Stomach (tissue), 8 donors: ENCODE measurements at regions not wholly inside any gene's neighbourhood (a gene's known extent, or its start where the extent isn't known, plus 50 kb on each side); places are given as distances from the start of the nearest gene placed in this dataset.

Experiments
- DNase-seq, 2 donors: peaks; one replicate each; pipeline versions ENCODE4 v3.0.0 to v3.0.0-alpha.2; 2013 to 2019
- H3K27ac ChIP-seq, 5 donors: fragments of 200-600 bp in 4 of 5; sonication (generic) in 4 of 5; one replicate each; pipeline ENCODE4 v1.5.1; 2013 to 2019; ENCODE audit warnings: mild to moderate bottlenecking in 1 of 5, moderate library complexity in 1 of 5
- H3K27me3 ChIP-seq, 3 donors: fragments of 200-600 bp; sonication (generic); one replicate each; pipeline ENCODE4 v1.5.1; 2017 to 2019; ENCODE audit warnings: mixed run types in 1 of 3
- H3K36me3 ChIP-seq, 4 donors: fragments of 200-600 bp; sonication (generic); 1 replicate in 3 of 4; 2 replicates in 1 of 4; pipeline ENCODE4 v1.5.1; 2016 to 2019
- H3K4me1 ChIP-seq, 4 donors: fragments of 200-600 bp; sonication (generic); one replicate each; pipeline ENCODE4 v1.5.1; 2016 to 2019
- H3K4me3 ChIP-seq, 4 donors: fragments of 200-600 bp; sonication (generic) in 3 of 4; one replicate each; pipeline ENCODE4 v1.5.1; 2016 to 2019; ENCODE audit warnings: mild to moderate bottlenecking in 1 of 4
- H3K9me3 ChIP-seq, 4 donors: fragments of 200-600 bp; sonication (generic); one replicate each; pipeline ENCODE4 v1.5.1; 2016 to 2019
- EP300 ChIP-seq: sonication (generic); formaldehyde crosslinking; IDR thresholded peaks from one replicate; pipeline ENCODE4 v1.6.1; 2017; ENCODE audit warnings: antibody characterized with exemption
- POLR2A ChIP-seq, 4 donors: fragments of 450-650 bp; IDR thresholded peaks; one replicate each; pipeline ENCODE4 v1.6.1; 2016; ENCODE audit warnings: antibody characterized with exemption in 4 of 4, control low read depth in 2 of 4, mild to moderate bottlenecking in 1 of 4, moderate library complexity in 1 of 4
- POLR2AphosphoS5 ChIP-seq, 3 donors: sonication (generic); formaldehyde crosslinking; IDR thresholded peaks; one replicate each; pipeline ENCODE4 v1.6.1; 2016; ENCODE audit warnings: antibody characterized with exemption in 3 of 3
- WGBS, 5 donors: extraction: QIAGEN DNeasy Blood & Tissue Kit in 3 of 5; methylation state at CpG; one replicate each; pipeline versions ENCODE4 v1.1.5 to v1.1.7; 2013 to 2018; 5-methylcytosine and 5-hydroxymethylcytosine counted together
- intact Hi-C: fragments of 100-400 bp; cut with DNase I; formaldehyde crosslinking; loops from one replicate; pipeline ENCODE4 v1.15.1; 2023; ENCODE audit warnings: low total_unique reads
- TF ChIP-seq, protein P1 (sequence below), 7 experiments: fragments of 450-650 bp in 4 of 7; fragments of 200-600 bp in 3 of 7; sonication (generic) in 3 of 7; IDR thresholded peaks; one replicate each; pipeline ENCODE4 v1.5.1; 2016 to 2019; ENCODE audit warnings: antibody characterized with exemption in 7 of 7, control low read depth in 2 of 7, mild to moderate bottlenecking in 1 of 7
- donor health status: healthy with polysubstance abuse.
- donor health status: Bipolar disorder and iron deficiency.
- donor health status: healthy.

GRCh38 chr2:43168016-43168369, 58.4 kb downstream of the ZFP36L2 start:
- no peak for TF ChIP-seq EP300
- TF ChIP-seq POLR2AphosphoS5 (IDR thresholded peaks at IDR 0.05) = no peak
- TF ChIP-seq POLR2A (IDR thresholded peaks at IDR 0.05) = no peak
- TF ChIP-seq, protein P1, sequence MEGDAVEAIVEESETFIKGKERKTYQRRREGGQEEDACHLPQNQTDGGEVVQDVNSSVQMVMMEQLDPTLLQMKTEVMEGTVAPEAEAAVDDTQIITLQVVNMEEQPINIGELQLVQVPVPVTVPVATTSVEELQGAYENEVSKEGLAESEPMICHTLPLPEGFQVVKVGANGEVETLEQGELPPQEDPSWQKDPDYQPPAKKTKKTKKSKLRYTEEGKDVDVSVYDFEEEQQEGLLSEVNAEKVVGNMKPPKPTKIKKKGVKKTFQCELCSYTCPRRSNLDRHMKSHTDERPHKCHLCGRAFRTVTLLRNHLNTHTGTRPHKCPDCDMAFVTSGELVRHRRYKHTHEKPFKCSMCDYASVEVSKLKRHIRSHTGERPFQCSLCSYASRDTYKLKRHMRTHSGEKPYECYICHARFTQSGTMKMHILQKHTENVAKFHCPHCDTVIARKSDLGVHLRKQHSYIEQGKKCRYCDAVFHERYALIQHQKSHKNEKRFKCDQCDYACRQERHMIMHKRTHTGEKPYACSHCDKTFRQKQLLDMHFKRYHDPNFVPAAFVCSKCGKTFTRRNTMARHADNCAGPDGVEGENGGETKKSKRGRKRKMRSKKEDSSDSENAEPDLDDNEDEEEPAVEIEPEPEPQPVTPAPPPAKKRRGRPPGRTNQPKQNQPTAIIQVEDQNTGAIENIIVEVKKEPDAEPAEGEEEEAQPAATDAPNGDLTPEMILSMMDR (IDR thresholded peaks at IDR 0.05) = no peak
- H3K9me3 ChIP-seq = no peaks in the 10 kb centered on the region
- WGBS, 5 donors = 86 to 100% (median 100%) methylated on average over 1 of the region's 1 CpG
- intact Hi-C loops = no loop called here
- H3K27me3 ChIP-seq = no peaks in the 10 kb centered on the region
- no peak overlapping the region for H3K4me3 ChIP-seq
- no peaks in the 10 kb centered on the region for H3K36me3 ChIP-seq
- peak overlapping the region; percentile 73 to 91 (median 88) for H3K27ac ChIP-seq
- peaks cover 34 to 57% (median 44%) of the 10 kb centered on the region in 4 donors for H3K4me1 ChIP-seq
- DNase-seq = no peak

- no peak overlapping the region for H3K27ac ChIP-seq
- no peak overlapping the region for H3K4me3 ChIP-seq
- intact Hi-C loops = no loop called here
- H3K4me1 ChIP-seq = peaks cover 54 to 66% (median 58%) of the 10 kb centered on the region in 4 donors
- TF ChIP-seq, protein P1 (IDR thresholded peaks at IDR 0.05) = no peak
- TF ChIP-seq EP300 = no peak
- no peak for TF ChIP-seq POLR2A (IDR thresholded peaks at IDR 0.05)
- no peak for TF ChIP-seq POLR2AphosphoS5 (IDR thresholded peaks at IDR 0.05)
- WGBS, 5 donors = 83 to 90% (median 88%) methylated on average over 9 of the region's 9 CpGs
- no peak for DNase-seq
- H3K9me3 ChIP-seq = no peaks in the 10 kb centered on the region
- no peaks in the 10 kb centered on the region for H3K36me3 ChIP-seq
- H3K27me3 ChIP-seq = no peaks in the 10 kb centered on the region
Observed at GRCh38 chr2:43165378-43166069, 60.9 kb downstream of the ZFP36L2 start.

DNA sequence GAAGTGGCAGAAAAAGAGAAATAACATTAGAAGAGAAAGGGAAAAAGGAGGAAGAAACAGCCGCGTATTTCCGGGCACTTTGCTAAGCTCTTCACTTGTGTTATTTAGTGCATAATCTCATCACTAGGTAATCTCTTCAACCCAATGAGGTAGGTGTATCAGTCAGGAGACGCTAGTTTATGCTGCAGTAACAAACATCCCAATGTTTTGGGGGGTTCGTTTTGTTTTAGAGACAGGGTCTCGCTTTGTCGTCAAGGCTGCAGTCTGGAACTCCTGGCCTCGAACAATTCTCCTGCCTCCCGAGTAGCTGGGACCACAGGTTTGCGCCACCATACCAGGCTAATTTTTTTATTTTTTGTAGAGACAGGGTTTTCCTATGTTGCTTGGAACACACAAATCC, 61.7 kb downstream of the ZFP36L2 start:
- Histone ChIP-seq H3K4me3 (no peak overlapping the region), H3K36me3 (no peaks in the 10 kb centered on the region), H3K9me3 (no peaks in the 10 kb centered on the region), H3K27me3 (no peaks in the 10 kb centered on the region), H3K27ac (no peak overlapping the region), H3K4me1 (peaks cover 54 to 66% (median 58%) of the 10 kb centered on the region in 4 donors)
- no peak for DNase-seq
- TF ChIP-seq, protein P1 (IDR thresholded peaks at IDR 0.05) = no peak
- TF ChIP-seq POLR2A (IDR thresholded peaks at IDR 0.05) = no peak
- WGBS, 5 donors = 92 to 97% (median 95%) methylated on average over 10 of the region's 10 CpGs
- intact Hi-C loops = no loop called here

GRCh38 chr2:43163584-43164270, 62.7 kb downstream of the ZFP36L2 start:
- H3K4me1 ChIP-seq = peaks cover 55 to 66% (median 57%) of the 10 kb centered on the region in 4 donors
- H3K27ac ChIP-seq = peak overlapping the region in 4 of 5 donors; percentile 2 to 94 (median 91)
- TF ChIP-seq EP300 (no peak), POLR2A (IDR thresholded peaks at IDR 0.05) (no peak), POLR2AphosphoS5 (IDR thresholded peaks at IDR 0.05) (no peak)
- TF ChIP-seq, protein P1 (IDR thresholded peaks at IDR 0.05) = no peak
- no peak for DNase-seq
- H3K9me3 ChIP-seq = no peaks in the 10 kb centered on the region
- H3K4me3 ChIP-seq = no peak overlapping the region
- 61 to 72% (median 69%) methylated on average over 6 of the region's 6 CpGs for WGBS, 5 donors
- intact Hi-C loops = no loop called here
- no peaks in the 10 kb centered on the region for H3K27me3 ChIP-seq
- H3K36me3 ChIP-seq = no peaks in the 10 kb centered on the region
